Subcutaneous abdominal adipose tissue (tissue), 5 donors: ENCODE measurements at regions not wholly inside any gene's neighbourhood (a gene's known extent, or its start where the extent isn't known, plus 50 kb on each side); places are given as distances from the start of the nearest gene placed in this dataset.
A peak's percentile ranks its signal among the peaks of the same experiment; 100 is the strongest.

Experiments used
- H3K27ac ChIP-seq: one replicate; pipeline ENCODE4 v1.7.0; 2013; ENCODE audit warnings: low read depth, mild to moderate bottlenecking, inconsistent platforms, low read length, moderate library complexity
- H3K27me3 ChIP-seq, 5 donors: one replicate each; pipeline ENCODE4 v1.7.0; 2013; ENCODE audit warnings: low read length in 5 of 5, inconsistent platforms in 1 of 5; ENCODE audit not compliant: control insufficient read depth in 5 of 5, insufficient read depth in 4 of 5
- H3K36me3 ChIP-seq, 5 donors: one replicate each; pipeline ENCODE4 v1.7.0; 2013; ENCODE audit warnings: low read length in 5 of 5; ENCODE audit not compliant: control insufficient read depth in 5 of 5, insufficient read depth in 5 of 5
- H3K4me1 ChIP-seq, 5 donors: one replicate each; pipeline ENCODE4 v1.7.0; 2013; ENCODE audit warnings: low read length in 5 of 5, mild to moderate bottlenecking in 3 of 5, moderate library complexity in 1 of 5; ENCODE audit not compliant: control insufficient read depth in 5 of 5, insufficient read depth in 5 of 5
- H3K4me3 ChIP-seq, 5 donors: one replicate each; pipeline ENCODE4 v1.7.0; 2013; ENCODE audit warnings: low read length in 5 of 5, low read depth in 1 of 5
- H3K9ac ChIP-seq, 5 donors: one replicate each; pipeline ENCODE4 v1.7.0; 2013; ENCODE audit warnings: low read length in 5 of 5, mild to moderate bottlenecking in 4 of 5, moderate library complexity in 3 of 5
- H3K9me3 ChIP-seq, 5 donors: one replicate each; pipeline ENCODE4 v1.7.0; 2013; ENCODE audit warnings: low read length in 5 of 5; ENCODE audit not compliant: control insufficient read depth in 5 of 5
- donor health status: healthy.
- donor health status: healthy.
- donor health status: healthy.
- donor health status: healthy.
- donor health status: healthy.

DNA sequence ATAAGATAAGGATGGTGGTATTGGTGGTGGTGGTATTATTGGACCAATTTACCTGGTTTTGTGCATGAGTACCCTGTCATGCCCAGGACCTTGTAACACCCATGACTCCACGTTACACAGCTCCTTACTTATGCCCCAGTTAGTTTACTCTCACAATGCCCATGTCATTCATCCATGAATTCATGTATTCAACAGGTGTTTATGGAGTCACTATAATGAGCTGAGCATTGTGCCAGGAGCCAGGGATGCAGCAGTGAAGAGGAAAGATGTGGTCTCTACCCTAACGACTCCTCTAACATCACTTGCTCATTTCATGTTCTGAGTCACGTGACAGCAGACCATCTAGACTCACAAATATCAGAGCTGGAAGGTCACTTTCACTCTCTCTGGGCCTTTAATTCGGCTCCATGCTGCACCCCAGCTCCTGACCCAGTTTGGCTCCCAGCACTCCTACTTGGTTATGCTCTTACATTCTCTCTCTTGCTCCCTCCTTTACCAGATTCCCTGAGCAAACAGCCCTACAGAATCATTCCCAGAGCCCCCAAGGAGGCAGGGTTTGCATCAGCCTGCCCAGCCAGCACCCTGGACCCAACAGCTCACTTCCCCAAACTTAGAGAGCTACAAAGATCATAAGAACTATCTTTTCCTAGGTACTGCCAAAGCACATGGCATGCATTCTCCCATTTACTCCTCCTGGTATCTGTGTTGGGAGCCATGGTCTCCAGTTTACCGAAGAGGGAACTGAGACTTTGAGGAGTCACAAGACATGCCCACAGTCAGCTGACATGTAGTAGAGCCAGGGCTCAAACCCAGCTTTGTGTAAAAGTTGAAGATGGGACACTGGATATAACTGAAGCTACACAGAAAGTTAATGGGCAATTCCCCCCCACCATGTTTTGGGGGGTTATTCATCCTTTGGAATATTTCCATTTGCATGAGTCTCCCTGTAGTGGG, 449.9 kb downstream of the LRATD1 start:
- Histone ChIP-seq H3K27me3 (no peaks in the 10 kb centered on the region), H3K27ac (no peak overlapping the region), H3K36me3 (no peaks in the 10 kb centered on the region), H3K4me3 (no peak overlapping the region), H3K9ac (no peak overlapping the region), H3K9me3 (no peaks in the 10 kb centered on the region), H3K4me1 (no peaks in the 10 kb centered on the region)

DNA sequence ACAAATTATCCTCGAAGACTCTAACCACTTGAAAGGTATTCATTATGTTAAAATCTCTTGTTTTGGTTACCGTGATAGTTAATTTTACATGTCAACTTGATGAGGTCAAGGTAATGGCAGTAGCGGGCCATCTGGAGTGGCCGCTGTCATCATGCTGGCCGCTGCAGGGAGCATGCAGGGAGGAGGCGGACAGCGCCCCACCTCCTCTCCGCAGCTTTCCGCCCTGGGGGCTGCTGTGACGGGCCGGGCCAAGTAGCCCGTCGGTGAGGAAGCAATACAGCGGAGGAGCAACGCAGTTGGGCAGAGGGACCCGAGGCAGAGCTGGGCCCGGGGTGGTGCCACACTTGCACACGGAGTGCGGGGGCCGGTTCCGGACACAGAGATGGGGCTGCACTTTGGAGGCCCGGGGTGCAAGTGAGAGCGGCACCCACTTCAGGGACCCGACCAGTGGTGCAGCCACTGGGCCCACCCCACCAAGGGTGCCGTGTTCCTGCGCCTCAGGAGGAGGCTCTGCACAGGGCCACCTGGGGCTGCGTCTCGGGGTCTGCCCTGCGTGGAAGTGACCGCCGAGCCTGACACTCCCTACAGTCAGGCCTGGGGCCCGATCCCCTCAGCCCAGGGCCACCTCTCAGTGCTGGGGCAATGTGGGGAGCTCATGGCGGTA, 452.4 kb downstream of the LRATD1 start:
- Histone ChIP-seq H3K4me1 (no peaks in the 10 kb centered on the region), H3K4me3 (no peak overlapping the region), H3K27me3 (no peaks in the 10 kb centered on the region), H3K27ac (no peak overlapping the region), H3K36me3 (no peaks in the 10 kb centered on the region), H3K9ac (no peak overlapping the region), H3K9me3 (no peaks in the 10 kb centered on the region)

DNA sequence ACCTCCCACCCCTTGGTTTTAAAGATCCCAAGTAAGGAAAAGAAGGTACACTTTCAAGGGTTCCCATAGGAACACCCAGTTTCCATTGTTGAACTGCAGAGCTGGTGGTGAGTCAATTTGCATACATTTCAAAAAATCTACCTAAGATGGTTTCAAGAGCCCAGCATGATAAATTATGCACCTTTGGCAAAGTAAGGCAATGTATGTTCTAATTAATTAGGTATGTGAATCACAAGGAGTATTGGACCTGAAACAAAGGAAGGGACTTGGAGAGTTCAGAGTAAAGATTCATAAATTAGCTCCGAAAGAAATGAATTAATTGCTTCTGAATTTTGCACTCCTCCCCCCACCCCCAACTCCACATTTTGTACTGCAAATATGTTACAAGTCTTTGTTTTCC, 459.7 kb downstream of the LRATD1 start:
- Histone ChIP-seq H3K4me1 (peaks cover 0 to 17% (median 10%) of the 10 kb centered on the region in 5 donors), H3K9ac (no peak overlapping the region), H3K36me3 (no peaks in the 10 kb centered on the region), H3K27me3 (no peaks in the 10 kb centered on the region), H3K27ac (no peak overlapping the region), H3K4me3 (no peak overlapping the region), H3K9me3 (no peaks in the 10 kb centered on the region)

DNA sequence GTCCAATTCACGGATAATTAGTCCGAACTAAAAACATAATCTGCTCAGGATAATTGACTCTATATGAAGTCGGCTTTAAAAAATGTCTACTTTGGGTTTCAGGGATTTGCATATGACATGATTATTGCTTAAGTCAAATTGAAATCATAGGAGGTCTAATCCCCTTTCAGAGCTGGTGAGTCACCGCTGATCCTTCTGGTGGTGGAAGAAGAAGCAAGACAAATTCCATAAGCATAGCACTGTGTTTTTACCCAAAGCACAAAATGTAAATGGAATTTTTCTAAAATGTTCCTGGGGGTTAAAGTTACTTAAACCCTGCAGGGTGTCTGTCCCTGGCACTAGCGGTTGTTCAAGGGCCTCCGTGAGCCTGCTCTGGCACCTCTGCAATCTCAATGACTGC, 460.2 kb downstream of the LRATD1 start:
- Histone ChIP-seq H3K9me3 (no peaks in the 10 kb centered on the region), H3K27ac (no peak overlapping the region), H3K4me3 (no peak overlapping the region), H3K4me1 (peaks cover 0 to 20% (median 13%) of the 10 kb centered on the region in 5 donors), H3K36me3 (no peaks in the 10 kb centered on the region), H3K27me3 (no peaks in the 10 kb centered on the region), H3K9ac (no peak overlapping the region)

DNA sequence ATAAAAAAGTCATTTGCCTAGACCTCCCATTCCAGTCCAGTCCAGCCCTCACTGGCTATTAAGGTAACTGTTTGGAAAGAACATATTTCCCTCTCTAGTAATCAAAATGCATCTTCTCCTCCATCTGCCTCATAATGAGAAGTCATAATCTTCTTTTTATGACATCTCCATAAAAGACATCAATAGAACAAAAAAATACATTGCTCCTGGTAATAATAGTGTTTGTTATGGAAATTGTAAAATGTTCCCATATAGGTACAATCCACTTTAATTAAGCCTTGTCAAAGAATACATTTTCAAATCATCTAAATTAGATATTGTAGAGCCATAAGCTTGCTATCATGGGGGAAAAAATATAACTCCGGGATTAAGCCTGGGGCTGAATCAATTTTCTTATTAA, 461.6 kb downstream of the LRATD1 start:
- Histone ChIP-seq H3K36me3 (no peaks in the 10 kb centered on the region), H3K4me3 (no peak overlapping the region), H3K27ac (no peak overlapping the region), H3K27me3 (no peaks in the 10 kb centered on the region), H3K9ac (no peak overlapping the region), H3K9me3 (no peaks in the 10 kb centered on the region), H3K4me1 (peaks cover 0 to 20% (median 13%) of the 10 kb centered on the region in 5 donors)

DNA sequence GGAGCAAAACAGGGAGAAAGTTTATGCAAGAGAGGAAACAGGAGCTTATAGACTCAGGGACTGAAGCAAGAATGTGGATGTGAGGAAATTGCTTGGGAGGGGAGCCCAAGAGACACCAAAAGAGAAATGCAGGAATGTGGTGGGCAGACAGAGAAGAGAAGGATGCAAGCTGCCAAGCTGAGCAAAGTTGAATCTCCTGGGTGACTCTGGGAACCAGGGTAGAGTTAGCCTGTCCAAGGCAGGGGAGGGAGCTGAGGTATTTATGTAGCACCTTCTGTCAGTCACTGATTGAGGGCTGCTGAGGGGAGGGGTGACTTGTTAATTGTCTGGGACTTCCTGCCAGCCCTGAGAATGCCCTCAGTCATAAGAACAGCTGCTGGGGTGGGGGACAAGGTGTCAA, 464.3 kb downstream of the NBAS start:
- Histone ChIP-seq H3K9ac (no peak overlapping the region), H3K27me3 (no peaks in the 10 kb centered on the region), H3K9me3 (no peaks in the 10 kb centered on the region), H3K4me1 (peaks cover 0 to 20% (median 13%) of the 10 kb centered on the region in 5 donors), H3K36me3 (no peaks in the 10 kb centered on the region), H3K4me3 (no peak overlapping the region), H3K27ac (no peak overlapping the region)

DNA sequence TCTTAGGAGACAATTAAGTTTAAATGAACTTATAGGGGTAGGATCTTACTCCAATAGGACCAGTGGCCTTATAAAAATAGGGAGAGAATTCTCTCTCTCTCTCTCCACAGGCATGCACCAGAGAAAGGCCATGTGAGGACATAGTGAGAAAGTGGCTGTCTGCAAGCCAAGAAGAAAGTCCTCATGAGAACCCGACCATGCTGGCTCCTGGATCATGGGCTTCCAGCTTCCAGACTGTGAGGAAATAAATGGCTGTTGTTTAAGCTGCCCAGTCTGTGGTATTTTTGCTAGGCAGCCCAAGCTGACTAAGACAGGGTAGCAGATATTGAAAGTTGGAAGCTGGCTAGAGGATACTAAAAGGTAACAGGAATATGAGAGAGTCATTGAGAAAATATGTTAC, 454.0 kb downstream of the NBAS start:
- Histone ChIP-seq H3K9me3 (peaks cover 8 to 32% (median 16%) of the 10 kb centered on the region in 5 donors), H3K27me3 (no peaks in the 10 kb centered on the region), H3K27ac (no peak overlapping the region), H3K36me3 (no peaks in the 10 kb centered on the region), H3K4me3 (no peak overlapping the region), H3K4me1 (peaks cover 0 to 21% (median 9%) of the 10 kb centered on the region in 5 donors), H3K9ac (no peak overlapping the region)

DNA sequence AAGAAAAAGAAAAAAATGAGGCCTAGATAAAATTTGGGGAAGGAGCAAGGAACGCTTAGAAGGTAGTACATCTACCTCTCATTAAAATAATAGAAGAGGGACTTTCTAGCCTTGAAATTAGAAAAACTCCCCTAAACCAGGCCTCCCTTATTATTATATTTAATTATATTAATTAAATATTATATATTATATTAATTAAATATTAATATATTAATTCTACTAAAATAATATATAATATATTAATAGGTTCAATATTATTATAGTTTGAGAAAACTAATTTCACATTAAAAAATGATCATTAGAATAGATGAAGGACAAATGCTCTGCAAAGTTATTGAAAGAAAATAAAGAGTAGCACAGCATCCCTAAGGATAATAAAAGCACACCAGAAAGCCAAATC, 449.4 kb downstream of the NBAS start:
- H3K9ac ChIP-seq, result no peak overlapping the region
- no peak overlapping the region for H3K27ac ChIP-seq
- no peaks in the 10 kb centered on the region for H3K27me3 ChIP-seq
- H3K9me3 ChIP-seq, result peaks cover 14 to 55% (median 30%) of the 10 kb centered on the region in 5 donors
- H3K36me3 ChIP-seq, result no peaks in the 10 kb centered on the region
- H3K4me1 ChIP-seq, result peaks cover 0 to 7% (median 4%) of the 10 kb centered on the region in 5 donors
- peak overlapping the region in 1 of 5 donors; percentile 1 for H3K4me3 ChIP-seq

DNA sequence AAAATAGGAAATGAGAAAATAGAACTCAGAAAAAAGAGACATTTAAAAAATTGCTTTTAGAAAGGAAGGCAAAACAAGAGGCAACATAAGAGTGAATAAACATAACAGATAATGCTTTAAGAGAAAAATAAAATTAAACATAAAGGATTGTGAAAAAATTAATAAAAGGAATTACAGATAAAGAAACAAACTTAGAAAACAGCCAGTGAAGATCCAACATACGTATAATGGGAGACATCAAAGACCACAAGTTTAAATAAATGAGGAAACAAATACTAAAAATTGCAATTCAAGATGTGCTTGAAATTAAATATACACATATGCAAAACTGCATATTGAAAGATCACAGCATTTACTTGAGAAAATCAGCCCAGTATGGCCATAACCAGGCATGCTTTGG, 448.9 kb downstream of the NBAS start:
- no peaks in the 10 kb centered on the region for H3K27me3 ChIP-seq
- H3K27ac ChIP-seq, result no peak overlapping the region
- H3K9ac ChIP-seq, result no peak overlapping the region
- H3K4me1 ChIP-seq, result peaks cover 0 to 2% (median 0%) of the 10 kb centered on the region in 5 donors
- H3K4me3 ChIP-seq, result peak overlapping the region in 1 of 5 donors; percentile 19
- no peaks in the 10 kb centered on the region for H3K36me3 ChIP-seq
- H3K9me3 ChIP-seq, result peaks cover 14 to 55% (median 30%) of the 10 kb centered on the region in 5 donors

DNA sequence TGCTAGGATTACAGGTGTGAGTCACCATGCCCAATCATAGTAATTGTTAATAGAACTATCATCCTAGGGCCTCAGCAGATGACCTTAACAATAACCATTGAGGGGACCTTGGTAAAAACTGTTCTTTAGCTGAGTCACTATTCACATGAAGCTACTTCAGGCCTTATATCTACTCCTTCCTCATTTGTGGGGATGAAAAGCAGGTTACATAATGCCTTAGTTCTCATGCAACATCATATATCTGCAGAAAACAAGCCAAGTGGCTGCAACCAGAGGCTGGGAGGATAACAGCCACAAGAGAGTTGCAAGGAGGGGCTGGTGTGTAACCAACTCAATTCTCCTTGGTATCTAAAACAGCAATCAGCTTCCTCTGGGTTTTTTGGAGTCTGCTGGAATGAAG, 445.4 kb downstream of the NBAS start:
- Histone ChIP-seq H3K9ac (no peak overlapping the region), H3K9me3 (peaks cover 14 to 36% (median 21%) of the 10 kb centered on the region in 5 donors), H3K27ac (no peak overlapping the region), H3K4me1 (peaks cover 0 to 11% (median 7%) of the 10 kb centered on the region in 5 donors), H3K4me3 (no peak overlapping the region), H3K27me3 (no peaks in the 10 kb centered on the region), H3K36me3 (no peaks in the 10 kb centered on the region)
